ENCODE measurements at regions not wholly inside any gene's neighbourhood (a gene's known extent, or its start where the extent isn't known, plus 50 kb on each side); places are given as distances from the start of the nearest gene placed in this dataset.

- intact Hi-C loops (cut with DNase I, micrococcal nuclease), result no loop called here
- Histone ChIP-seq H3K4me1 (ENCODE audit: low read depth) (no peaks in the 10 kb centered on the region), H3K9me3 (no peaks in the 10 kb centered on the region), H3K4me3 (no peak overlapping the region), H3K36me3 (ENCODE audit: low read depth) (no peaks in the 10 kb centered on the region)
- TF ChIP-seq, protein P1, sequence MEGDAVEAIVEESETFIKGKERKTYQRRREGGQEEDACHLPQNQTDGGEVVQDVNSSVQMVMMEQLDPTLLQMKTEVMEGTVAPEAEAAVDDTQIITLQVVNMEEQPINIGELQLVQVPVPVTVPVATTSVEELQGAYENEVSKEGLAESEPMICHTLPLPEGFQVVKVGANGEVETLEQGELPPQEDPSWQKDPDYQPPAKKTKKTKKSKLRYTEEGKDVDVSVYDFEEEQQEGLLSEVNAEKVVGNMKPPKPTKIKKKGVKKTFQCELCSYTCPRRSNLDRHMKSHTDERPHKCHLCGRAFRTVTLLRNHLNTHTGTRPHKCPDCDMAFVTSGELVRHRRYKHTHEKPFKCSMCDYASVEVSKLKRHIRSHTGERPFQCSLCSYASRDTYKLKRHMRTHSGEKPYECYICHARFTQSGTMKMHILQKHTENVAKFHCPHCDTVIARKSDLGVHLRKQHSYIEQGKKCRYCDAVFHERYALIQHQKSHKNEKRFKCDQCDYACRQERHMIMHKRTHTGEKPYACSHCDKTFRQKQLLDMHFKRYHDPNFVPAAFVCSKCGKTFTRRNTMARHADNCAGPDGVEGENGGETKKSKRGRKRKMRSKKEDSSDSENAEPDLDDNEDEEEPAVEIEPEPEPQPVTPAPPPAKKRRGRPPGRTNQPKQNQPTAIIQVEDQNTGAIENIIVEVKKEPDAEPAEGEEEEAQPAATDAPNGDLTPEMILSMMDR (IDR thresholded peaks at IDR 0.05), result no peak
- no peak for ATAC-seq
- DNase-seq, result peak in 1 of 3 donors; percentile 5
These were observed 160.9 kb downstream of the FBXO15 start for GRCh38 chr18:73986711-73987110.

- DNase-seq (no peak), ATAC-seq (no peak)
- TF ChIP-seq, protein P1 (IDR thresholded peaks at IDR 0.05), result no peak
- intact Hi-C loops (cut with DNase I, micrococcal nuclease), result no loop called here
- no peaks in the 10 kb centered on the region for H3K9me3 ChIP-seq
- no peak overlapping the region for H3K4me3 ChIP-seq
- H3K36me3 ChIP-seq (ENCODE audit: low read depth), result no peaks in the 10 kb centered on the region
- no peaks in the 10 kb centered on the region for H3K4me1 ChIP-seq (ENCODE audit: low read depth)
These were observed 161.6 kb downstream of the FBXO15 start for GRCh38 chr18:73985855-73986625.

- TF ChIP-seq, protein P1 (IDR thresholded peaks at IDR 0.05), result no peak
- intact Hi-C loops (cut with DNase I, micrococcal nuclease), result no loop called here
- Histone ChIP-seq H3K4me1 (ENCODE audit: low read depth) (no peaks in the 10 kb centered on the region), H3K36me3 (ENCODE audit: low read depth) (no peaks in the 10 kb centered on the region), H3K4me3 (no peak overlapping the region), H3K9me3 (no peaks in the 10 kb centered on the region)
- ATAC-seq, result no peak
- no peak for DNase-seq
These were observed 163.7 kb downstream of the FBXO15 start for GRCh38 chr18:73983970-73984369.

GRCh38 chr18:73983496-73983895 is 164.1 kb downstream of the FBXO15 start:
- TF ChIP-seq, protein P1 (IDR thresholded peaks at IDR 0.05), result no peak
- H3K36me3 ChIP-seq (ENCODE audit: low read depth), result no peaks in the 10 kb centered on the region
- intact Hi-C loops (cut with DNase I, micrococcal nuclease), result no loop called here
- H3K4me1 ChIP-seq (ENCODE audit: low read depth), result no peaks in the 10 kb centered on the region
- DNase-seq, result no peak
- H3K4me3 ChIP-seq, result no peak overlapping the region
- no peaks in the 10 kb centered on the region for H3K9me3 ChIP-seq
- ATAC-seq, result no peak

GRCh38 chr18:73981796-73982195 is 165.8 kb downstream of the FBXO15 start:
- TF ChIP-seq, protein P1 (IDR thresholded peaks at IDR 0.05), result no peak
- H3K9me3 ChIP-seq, result no peaks in the 10 kb centered on the region

More at GRCh38 chr18:73981796-73982195, 165.8 kb downstream of the FBXO15 start:
- DNase-seq (no peak), ATAC-seq (no peak)
- intact Hi-C loops (cut with DNase I, micrococcal nuclease), result no loop called here
- H3K4me1 ChIP-seq (ENCODE audit: low read depth), result no peaks in the 10 kb centered on the region
- H3K4me3 ChIP-seq, result no peak overlapping the region
- no peaks in the 10 kb centered on the region for H3K36me3 ChIP-seq (ENCODE audit: low read depth)
